Smooth muscle cell (in vitro differentiated cells): ENCODE measurements at regions not wholly inside any gene's neighbourhood (a gene's known extent, or its start where the extent isn't known, plus 50 kb on each side); places are given as distances from the start of the nearest gene placed in this dataset.

ENCODE experiments used
- DNase-seq: peaks from one replicate; lab custom pipeline; 2025; ENCODE audit not compliant: unreplicated experiment; lab: John Stamatoyannopoulos, UW
- H2AFZ ChIP-seq: fragments of 200-600 bp; sonication (generic); 2 replicates; pipeline ENCODE4 v1.6.0; 2016; ENCODE audit warnings: antibody characterized with exemption, low read depth, mild to moderate bottlenecking
- H3F3A ChIP-seq: fragments of 200-600 bp; sonication (generic); 2 replicates; pipeline ENCODE4 v1.6.0; 2017; ENCODE audit warnings: antibody characterized with exemption, low read depth
- H3K27ac ChIP-seq: fragments of 200-600 bp; sonication (generic); 2 replicates; pipeline ENCODE4 v1.5.1; 2016; ENCODE audit warnings: low read depth, mild to moderate bottlenecking
- H3K27me3 ChIP-seq: fragments of 200-600 bp; sonication (generic); 2 replicates; pipeline ENCODE4 v1.6.1; 2016; ENCODE audit warnings: low read depth, mild to moderate bottlenecking
- H3K36me3 ChIP-seq: fragments of 200-600 bp; sonication (generic); 2 replicates; pipeline ENCODE4 v1.5.1; 2016; ENCODE audit warnings: low read depth
- H3K4me1 ChIP-seq: fragments of 200-600 bp; sonication (generic); 2 replicates; pipeline ENCODE4 v1.5.1; 2016; ENCODE audit warnings: low read depth
- H3K4me2 ChIP-seq: fragments of 200-600 bp; sonication (generic); 2 replicates; pipeline ENCODE4 v1.6.0; 2016; ENCODE audit warnings: mild to moderate bottlenecking
- H3K4me3 ChIP-seq: fragments of 200-600 bp; sonication (generic); 2 replicates; pipeline ENCODE4 v1.5.1; 2016; ENCODE audit warnings: mild to moderate bottlenecking
- H3K79me2 ChIP-seq: fragments of 200-600 bp; sonication (generic); 2 replicates; pipeline ENCODE4 v1.6.0; 2016; ENCODE audit warnings: low read depth, mild to moderate bottlenecking
- H3K9ac ChIP-seq: fragments of 200-600 bp; sonication (generic); 2 replicates; pipeline ENCODE4 v1.6.0; 2016; ENCODE audit warnings: low read depth
- H3K9me3 ChIP-seq: fragments of 200-600 bp; sonication (generic); replicated peaks from 2 replicates; pipeline ENCODE4 v1.5.1; 2016; ENCODE audit warnings: low read depth
- H4K20me1 ChIP-seq: fragments of 200-600 bp; sonication (generic); 2 replicates; pipeline ENCODE4 v1.6.0; 2016; ENCODE audit warnings: low read depth
- WGBS: methylation state at CpG from one replicate; pipeline ENCODE4 v1.1.7; 2016; ENCODE audit warnings: low lambda C conversion rate; 5-methylcytosine and 5-hydroxymethylcytosine counted together
- TF ChIP-seq, protein P1 (sequence below): fragments of 200-600 bp; sonication (generic); IDR thresholded peaks from 2 replicates; pipeline ENCODE4 v1.5.1; 2017; ENCODE audit warnings: borderline replicate concordance, mild to moderate bottlenecking, antibody characterized with exemption; ENCODE audit not compliant: insufficient read depth, poor library complexity, severe bottlenecking

DNA sequence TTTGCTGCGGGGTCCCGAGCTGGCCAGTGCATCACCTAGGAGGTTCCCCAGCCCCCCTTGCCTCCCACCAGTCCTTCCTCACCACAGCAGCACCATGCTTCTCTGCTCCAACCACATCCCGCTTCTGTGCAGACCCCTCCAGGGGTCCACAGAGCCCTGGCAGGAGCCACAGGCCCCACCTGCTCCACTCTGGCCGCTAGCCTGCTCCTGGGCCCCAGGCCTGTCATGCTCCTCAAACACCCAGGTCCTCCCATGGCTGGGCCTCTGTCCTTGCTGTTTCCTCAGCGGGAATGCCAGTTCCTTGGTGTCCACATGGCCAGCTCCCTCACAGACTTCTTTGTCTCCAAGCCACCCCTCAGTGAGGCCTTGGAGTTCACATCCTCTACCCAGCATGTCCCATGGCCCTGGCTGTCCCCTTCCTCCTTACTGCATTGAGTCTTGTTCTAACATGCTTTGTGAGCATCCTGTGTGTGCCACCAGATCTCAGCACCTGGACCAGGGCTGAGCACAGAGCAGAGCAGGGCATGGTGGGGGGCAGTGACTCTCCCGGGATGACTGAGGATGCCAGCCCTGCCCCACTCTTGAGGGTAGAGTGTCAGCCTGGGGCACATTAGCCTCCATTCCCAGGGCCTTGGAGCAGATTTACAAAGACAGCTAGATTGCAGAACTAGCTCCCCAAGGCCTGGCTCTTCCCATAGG, 201.0 kb upstream of the HS6ST1 start:
- H3K79me2 ChIP-seq: no peaks in the 10 kb centered on the region
- WGBS: 80% methylated on average over 6 of the region's 6 CpGs
- no peaks in the 10 kb centered on the region for H3K27me3 ChIP-seq
- H3K9ac ChIP-seq: no peak overlapping the region
- H3K4me1 ChIP-seq: no peaks in the 10 kb centered on the region
- H3K36me3 ChIP-seq: no peaks in the 10 kb centered on the region
- no peak overlapping the region for H3K4me2 ChIP-seq
- H3K4me3 ChIP-seq: no peak overlapping the region
- H4K20me1 ChIP-seq: no peaks in the 10 kb centered on the region
- DNase-seq: no peak
- no peak overlapping the region for H3K27ac ChIP-seq
- no peaks in the 10 kb centered on the region for H3K9me3 ChIP-seq
- TF ChIP-seq, protein P1, sequence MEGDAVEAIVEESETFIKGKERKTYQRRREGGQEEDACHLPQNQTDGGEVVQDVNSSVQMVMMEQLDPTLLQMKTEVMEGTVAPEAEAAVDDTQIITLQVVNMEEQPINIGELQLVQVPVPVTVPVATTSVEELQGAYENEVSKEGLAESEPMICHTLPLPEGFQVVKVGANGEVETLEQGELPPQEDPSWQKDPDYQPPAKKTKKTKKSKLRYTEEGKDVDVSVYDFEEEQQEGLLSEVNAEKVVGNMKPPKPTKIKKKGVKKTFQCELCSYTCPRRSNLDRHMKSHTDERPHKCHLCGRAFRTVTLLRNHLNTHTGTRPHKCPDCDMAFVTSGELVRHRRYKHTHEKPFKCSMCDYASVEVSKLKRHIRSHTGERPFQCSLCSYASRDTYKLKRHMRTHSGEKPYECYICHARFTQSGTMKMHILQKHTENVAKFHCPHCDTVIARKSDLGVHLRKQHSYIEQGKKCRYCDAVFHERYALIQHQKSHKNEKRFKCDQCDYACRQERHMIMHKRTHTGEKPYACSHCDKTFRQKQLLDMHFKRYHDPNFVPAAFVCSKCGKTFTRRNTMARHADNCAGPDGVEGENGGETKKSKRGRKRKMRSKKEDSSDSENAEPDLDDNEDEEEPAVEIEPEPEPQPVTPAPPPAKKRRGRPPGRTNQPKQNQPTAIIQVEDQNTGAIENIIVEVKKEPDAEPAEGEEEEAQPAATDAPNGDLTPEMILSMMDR: no peak
- H2AFZ ChIP-seq: no peak overlapping the region
- no peaks in the 10 kb centered on the region for H3F3A ChIP-seq

DNA sequence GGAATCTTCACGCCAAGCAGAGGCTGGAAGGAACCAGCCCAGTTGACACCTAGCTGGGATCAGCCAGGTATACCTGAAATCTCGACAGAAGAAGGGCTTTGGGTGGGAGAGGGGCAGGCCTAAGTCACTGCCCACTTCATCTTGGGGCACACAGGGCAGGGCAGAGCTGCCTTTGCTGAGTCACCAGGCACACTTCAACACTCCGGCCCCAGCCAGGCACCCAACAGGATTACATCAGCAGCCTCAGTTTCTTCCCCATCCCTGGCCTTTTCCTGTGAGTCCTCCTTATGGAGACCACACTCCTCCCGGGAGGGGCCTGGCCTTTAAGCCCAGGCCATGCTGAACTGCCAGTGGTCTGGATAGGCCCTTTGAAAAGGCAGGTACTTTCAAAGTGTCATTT, 201.7 kb upstream of the HS6ST1 start:
- Histone ChIP-seq H3K79me2 (no peaks in the 10 kb centered on the region), H3K4me2 (no peak overlapping the region), H3K4me1 (no peaks in the 10 kb centered on the region), H3K9me3 (no peaks in the 10 kb centered on the region), H4K20me1 (no peaks in the 10 kb centered on the region), H2AFZ (no peak overlapping the region), H3K27ac (no peak overlapping the region), H3K27me3 (no peaks in the 10 kb centered on the region), H3K4me3 (no peak overlapping the region), H3K9ac (no peak overlapping the region), H3K36me3 (no peaks in the 10 kb centered on the region), H3F3A (no peaks in the 10 kb centered on the region)
- TF ChIP-seq, protein P1: no peak
- 74% methylated on average over 4 of the region's 4 CpGs for WGBS
- DNase-seq: no peak

DNA sequence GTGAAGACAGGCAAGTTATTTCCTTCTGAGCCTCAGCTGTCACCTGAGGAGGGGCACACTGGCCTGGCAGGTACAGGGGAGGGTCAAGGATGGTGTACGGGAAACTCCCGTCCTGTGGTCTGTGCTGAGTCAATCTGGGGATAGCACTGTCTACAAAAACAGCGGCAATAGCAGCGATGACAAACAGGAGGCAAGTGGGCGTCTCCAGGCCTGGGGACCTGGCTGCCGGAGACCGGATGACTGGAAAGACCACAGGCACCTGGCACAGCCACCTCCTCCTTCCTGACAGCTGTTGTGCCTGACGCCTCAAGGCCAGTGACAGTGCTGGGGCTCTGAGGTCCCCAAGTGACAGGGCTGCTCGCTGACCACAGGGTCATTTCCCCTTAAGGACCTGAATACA, 202.1 kb upstream of the HS6ST1 start:
- Histone ChIP-seq H4K20me1 (no peaks in the 10 kb centered on the region), H3K4me3 (no peak overlapping the region), H3K79me2 (no peaks in the 10 kb centered on the region), H2AFZ (no peak overlapping the region), H3K4me1 (no peaks in the 10 kb centered on the region), H3K36me3 (no peaks in the 10 kb centered on the region), H3K9me3 (no peaks in the 10 kb centered on the region), H3K9ac (no peak overlapping the region), H3K27ac (no peak overlapping the region), H3K27me3 (no peaks in the 10 kb centered on the region), H3F3A (no peaks in the 10 kb centered on the region), H3K4me2 (no peak overlapping the region)
- WGBS: 41% methylated on average over 9 of the region's 9 CpGs
- no peak for DNase-seq
- TF ChIP-seq, protein P1: no peak

DNA sequence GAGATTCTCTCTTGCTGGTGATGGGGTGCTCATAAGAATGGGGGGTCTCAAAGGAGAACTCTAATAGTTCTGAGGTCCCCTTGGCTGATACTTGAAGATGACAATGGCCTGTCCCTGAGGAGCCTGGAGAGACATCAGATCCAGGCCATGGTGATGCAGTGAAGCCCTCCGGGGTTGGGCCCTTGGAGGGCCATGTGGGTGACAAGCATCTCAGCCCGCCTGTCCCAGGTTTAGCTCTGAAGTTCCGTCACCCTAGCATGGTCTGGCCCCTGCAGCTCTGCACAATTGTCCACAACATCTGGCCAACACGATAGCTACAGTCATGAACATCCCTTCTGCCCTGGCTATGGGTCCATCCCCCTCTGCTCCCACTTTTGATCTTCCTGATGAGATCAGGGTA, 202.8 kb upstream of the HS6ST1 start:
- Histone ChIP-seq H3F3A (no peaks in the 10 kb centered on the region), H3K9ac (no peak overlapping the region), H3K36me3 (no peaks in the 10 kb centered on the region), H3K4me1 (no peaks in the 10 kb centered on the region), H3K4me2 (no peak overlapping the region), H2AFZ (no peak overlapping the region), H3K9me3 (no peaks in the 10 kb centered on the region), H3K27ac (no peak overlapping the region), H3K4me3 (no peak overlapping the region), H4K20me1 (no peaks in the 10 kb centered on the region), H3K27me3 (no peaks in the 10 kb centered on the region), H3K79me2 (no peaks in the 10 kb centered on the region)
- 96% methylated on average over 4 of the region's 4 CpGs for WGBS
- no peak for DNase-seq
- TF ChIP-seq, protein P1: no peak
